ENCODE measurements at regions not wholly inside any gene's neighbourhood (a gene's known extent, or its start where the extent isn't known, plus 50 kb on each side); places are given as distances from the start of the nearest gene placed in this dataset.

DNA sequence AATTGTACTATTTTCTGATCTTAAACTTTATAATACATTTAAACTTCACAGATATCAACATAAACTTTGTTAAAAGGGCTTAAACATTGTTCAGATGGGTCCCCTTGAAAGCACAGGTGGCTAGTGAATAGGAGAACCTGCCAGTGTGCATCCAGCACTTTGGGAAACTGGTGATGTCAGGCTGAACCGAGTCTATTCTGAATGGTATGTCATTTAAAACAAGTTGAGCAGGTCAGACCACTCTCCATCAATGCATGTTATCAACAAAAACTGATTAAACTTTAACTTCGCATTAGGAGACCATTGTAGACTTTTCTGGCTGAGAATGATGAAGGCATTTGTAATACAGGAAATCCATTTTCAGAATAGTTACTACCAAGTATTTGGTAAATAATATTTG lies 50.1 kb upstream of the FREM2 start:
- POLR2A ChIA-PET: no interaction called here
- FAIRE-seq: no peak

More for the DNA sequence above, 50.1 kb upstream of the FREM2 start:
- Histone ChIP-seq H3K79me2 (ENCODE audit: control insufficient read depth, insufficient read depth, low read length) (no peaks in the 10 kb centered on the region), H3K4me1 (replicated peaks in 1 of 2; ENCODE audit: control insufficient read depth in 2 of 2, insufficient read depth in 2 of 2, low read length in 2 of 2) (no peaks in the 10 kb centered on the region), H4K20me1 (replicated peaks; ENCODE audit: control insufficient read depth, insufficient read depth, low read length) (no peaks in the 10 kb centered on the region), H2AFZ (ENCODE audit: low read depth, low read length) (no peak overlapping the region), H3K4me3 (no peak overlapping the region), H3K27ac (ENCODE audit: extremely low read depth, low read depth, low read length) (no peak overlapping the region), H3K36me3 (ENCODE audit: control insufficient read depth, insufficient read depth, low read length) (no peaks in the 10 kb centered on the region), H3K9me1 (ENCODE audit: control insufficient read depth, insufficient read depth, low read length) (no peaks in the 10 kb centered on the region), H3K4me2 (ENCODE audit: insufficient read depth, low read length) (no peak overlapping the region), H3K9ac (ENCODE audit: insufficient read depth in 1 of 2, low read depth in 2 of 2, low read length in 2 of 2) (no peak overlapping the region), H3K9me3 (replicated peaks; ENCODE audit: control insufficient read depth, insufficient read depth, low read depth, low read length) (no peaks in the 10 kb centered on the region), H3K27me3 (ENCODE audit: control insufficient read depth in 2 of 2, insufficient read depth in 2 of 2, low read length in 2 of 2) (no peaks in the 10 kb centered on the region)
- DNase-seq (ENCODE audit: extremely low read depth in 1 of 4, low spot score in 3 of 4) (no peak), ATAC-seq (no peak)
- BruUV-seq (replicated peaks): no TSS peak
- no peak for TF ChIP-seq ZNF184 (CRISPR knock-in tag; IDR thresholded peaks at IDR 0.05)
- TF ChIP-seq PRPF4 (IDR thresholded peaks at IDR 0.05; ENCODE audit: insufficient read depth, low read depth, low read length, poor library complexity, severe bottlenecking): no peak
- 11% methylated on average over 2 of the region's 2 CpGs for WGBS (ENCODE audit: insufficient coverage, low coverage, missing lambda C conversion rate)
- CTCF ChIA-PET (ENCODE audit: low intra/inter-chr PET ratio): no interaction called here
- intact Hi-C loops (cut with micrococcal nuclease): no loop called here
- in situ Hi-C loops (cut with MboI): no loop called here
